GM21367 (cell line): ENCODE measurements at regions not wholly inside any gene's neighbourhood (a gene's known extent, or its start where the extent isn't known, plus 50 kb on each side); places are given as distances from the start of the nearest gene placed in this dataset.
"Not testable (repeated sequence)": the region's sequence is repeated elsewhere in the genome, so short reads cannot be mapped to it uniquely, and the experiment has no call there.

ENCODE experiments used
- ATAC-seq: cut with Tn5 transposase; IDR thresholded peaks from one replicate; pipeline ENCODE4 v1.9.1; 2021; ENCODE audit not compliant: unreplicated experiment

- no peak for ATAC-seq
These were observed 450.3 kb upstream of the BTBD3 start for GRCh38 chr20:11467436-11467835.

GRCh38 chr20:11468880-11469279 is 448.8 kb upstream of the BTBD3 start:
- no peak for ATAC-seq

GRCh38 chr20:11469795-11470435 is 447.8 kb upstream of the BTBD3 start:
- ATAC-seq = no peak

GRCh38 chr20:11473983-11474382 is 443.7 kb upstream of the BTBD3 start:
- ATAC-seq = no peak

- ATAC-seq = no peak
These were observed 434.0 kb upstream of the BTBD3 start for GRCh38 chr20:11483697-11484096.

DNA sequence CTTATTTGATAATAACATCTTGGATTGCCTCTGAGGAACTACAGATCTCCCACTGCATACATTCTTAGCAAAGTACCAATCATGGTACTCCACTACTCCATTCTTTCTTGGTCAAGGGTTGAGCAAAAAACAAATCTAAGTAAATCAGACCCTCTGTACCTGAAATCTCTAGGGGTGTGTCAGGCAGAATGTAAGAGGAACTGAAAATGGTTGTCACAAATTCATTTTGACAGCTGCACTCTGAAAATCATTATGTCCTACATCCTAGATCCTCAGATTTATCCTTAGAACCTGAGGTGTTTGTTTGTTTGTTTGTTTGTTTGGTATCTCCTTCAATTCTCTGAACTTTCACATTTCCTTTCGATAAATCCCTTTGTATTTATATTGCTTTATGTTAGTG is 433.2 kb upstream of the BTBD3 start:
- ATAC-seq = no peak

DNA sequence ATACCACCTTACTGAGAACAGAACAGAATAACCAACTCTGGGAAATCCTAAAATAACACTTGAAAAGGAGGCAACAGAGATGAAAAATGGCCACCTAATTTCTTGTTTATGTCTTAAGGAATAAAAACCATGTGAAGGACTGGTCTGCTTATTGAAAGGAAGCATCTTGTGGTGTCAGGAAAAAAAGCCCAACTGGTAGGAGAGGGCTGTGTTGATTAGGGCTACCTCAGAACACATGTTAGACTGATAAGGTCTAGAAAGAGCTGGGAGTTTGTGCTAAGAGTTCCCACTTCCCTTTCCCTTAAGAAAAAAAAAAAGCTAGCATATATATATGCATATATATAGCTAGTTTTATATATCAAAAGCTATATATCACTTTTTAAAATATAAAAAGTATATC is 425.3 kb upstream of the BTBD3 start:
- no peak for ATAC-seq

- no peak for ATAC-seq
These were observed 424.8 kb upstream of the BTBD3 start for GRCh38 chr20:11492846-11493245.

DNA sequence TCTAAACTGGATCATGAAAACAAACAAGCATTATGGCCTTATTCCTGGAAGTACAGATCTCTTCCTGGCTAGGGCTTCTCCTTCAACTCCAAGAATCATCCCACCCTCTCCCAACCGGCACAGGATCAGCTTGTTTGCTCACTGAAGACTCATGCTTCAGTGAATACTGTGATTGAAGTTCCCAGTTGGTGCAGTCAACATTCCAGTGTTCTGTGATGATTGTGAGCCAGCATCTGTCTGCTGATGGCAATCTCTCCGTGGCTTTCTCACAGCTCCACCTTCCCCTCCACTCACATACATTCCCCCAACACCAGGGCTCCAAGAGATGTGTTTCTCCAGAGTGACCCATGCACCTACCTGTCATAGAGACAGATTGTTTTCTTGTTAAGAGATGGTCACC is 421.3 kb upstream of the BTBD3 start:
- no peak for ATAC-seq

DNA sequence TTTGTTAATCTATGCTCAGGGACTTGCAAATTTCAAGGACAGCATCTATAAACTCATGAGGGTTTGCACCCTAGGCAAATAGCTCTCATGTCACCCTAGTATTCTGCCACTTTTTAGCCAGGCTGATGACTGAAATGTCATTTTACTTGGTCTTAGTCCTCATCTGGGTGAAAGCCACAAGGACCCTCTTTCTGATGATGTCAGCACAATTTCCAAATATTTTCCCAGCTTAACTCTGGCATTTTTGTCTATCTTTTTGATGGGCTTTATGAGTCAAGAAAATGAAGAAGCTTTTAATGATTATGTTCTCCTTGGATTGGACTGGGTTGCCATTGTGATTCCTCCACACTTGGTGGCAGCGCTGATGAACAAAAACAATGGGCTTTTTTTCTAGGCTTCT is 420.1 kb upstream of the BTBD3 start:
- no peak for ATAC-seq

DNA sequence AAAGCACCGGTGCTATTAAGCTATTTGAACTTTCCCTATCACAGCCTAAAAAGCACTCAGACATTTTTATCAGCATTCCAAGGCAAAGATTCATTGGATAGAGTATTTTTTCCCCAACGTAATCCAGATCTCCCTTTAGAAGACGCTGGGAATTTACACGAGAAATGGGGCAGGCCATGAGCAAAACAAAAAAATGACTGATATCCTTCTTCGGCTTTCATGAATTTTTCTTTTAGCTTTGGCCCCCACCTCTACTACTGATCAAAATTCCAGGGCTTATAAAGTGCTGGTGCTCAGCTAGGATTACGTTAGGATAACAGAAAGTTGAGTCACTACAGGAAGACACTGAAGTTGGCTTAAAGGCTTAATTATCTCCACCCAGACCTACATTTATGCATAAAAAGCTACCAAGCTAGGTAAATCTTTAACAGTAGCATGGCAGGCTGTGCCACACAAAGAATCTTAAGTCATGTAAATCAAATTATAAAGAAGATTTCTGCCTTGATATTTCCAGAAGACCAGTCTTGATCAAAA is 418.5 kb upstream of the BTBD3 start:
- no peak for ATAC-seq

DNA sequence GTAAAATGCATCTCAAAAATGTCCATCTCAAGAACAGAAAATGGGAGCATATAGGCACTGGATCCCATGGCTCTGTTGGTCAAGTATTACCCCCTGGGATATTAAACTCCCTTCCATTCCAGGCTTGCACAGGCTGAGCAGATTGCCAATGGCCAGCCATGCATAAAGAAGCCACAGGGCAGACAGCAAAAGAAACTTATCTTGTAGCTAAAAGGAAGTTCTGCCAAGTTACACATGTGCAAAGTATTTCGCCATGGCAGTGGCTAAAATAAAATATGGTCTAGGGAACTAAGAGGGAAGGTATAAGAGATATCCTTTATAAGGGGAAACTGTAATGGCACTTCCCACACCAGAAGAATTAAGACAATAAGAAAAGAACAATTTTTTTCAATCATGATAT is 415.6 kb upstream of the BTBD3 start:
- no peak for ATAC-seq

DNA sequence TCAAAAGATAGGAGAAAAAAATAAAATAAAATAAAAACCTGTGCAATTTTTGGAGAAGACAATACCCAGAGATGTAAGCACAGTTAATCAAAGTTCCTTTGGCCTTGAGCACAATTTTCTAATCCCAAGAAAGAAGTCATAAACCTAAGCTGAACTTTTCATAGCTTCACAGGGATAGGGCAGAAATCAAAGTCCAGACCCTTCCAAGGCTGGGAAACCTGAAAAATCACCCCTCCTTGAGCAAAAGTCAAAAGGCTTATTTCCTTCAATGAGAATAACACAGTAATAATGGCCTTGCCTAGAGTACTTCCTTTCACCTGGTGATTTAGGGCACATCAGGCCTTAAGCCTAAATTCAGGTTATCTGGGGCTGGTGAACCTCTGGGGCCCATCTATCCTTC is 415.0 kb upstream of the BTBD3 start:
- no peak for ATAC-seq

- no peak for ATAC-seq
These were observed 407.9 kb upstream of the BTBD3 start for GRCh38 chr20:11509776-11510175.

DNA sequence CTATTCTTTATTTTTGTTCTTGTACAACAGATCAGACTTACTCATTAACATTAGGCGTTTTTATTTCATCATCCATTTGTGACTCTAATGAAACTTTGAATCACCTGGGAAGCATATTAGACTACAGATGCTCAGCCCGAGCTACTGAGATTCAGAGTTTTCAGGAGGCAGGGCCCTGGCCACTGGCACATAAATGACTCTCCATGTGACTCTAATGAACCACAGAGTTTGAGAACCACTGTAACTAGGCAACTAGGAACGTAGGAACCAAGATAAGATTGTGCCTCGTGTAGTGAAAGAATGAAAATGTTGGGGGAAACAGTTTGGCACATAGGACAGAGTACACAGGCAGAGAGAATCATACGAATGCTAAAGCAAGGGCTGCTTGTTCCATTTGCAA is 405.9 kb upstream of the BTBD3 start:
- no peak for ATAC-seq

DNA sequence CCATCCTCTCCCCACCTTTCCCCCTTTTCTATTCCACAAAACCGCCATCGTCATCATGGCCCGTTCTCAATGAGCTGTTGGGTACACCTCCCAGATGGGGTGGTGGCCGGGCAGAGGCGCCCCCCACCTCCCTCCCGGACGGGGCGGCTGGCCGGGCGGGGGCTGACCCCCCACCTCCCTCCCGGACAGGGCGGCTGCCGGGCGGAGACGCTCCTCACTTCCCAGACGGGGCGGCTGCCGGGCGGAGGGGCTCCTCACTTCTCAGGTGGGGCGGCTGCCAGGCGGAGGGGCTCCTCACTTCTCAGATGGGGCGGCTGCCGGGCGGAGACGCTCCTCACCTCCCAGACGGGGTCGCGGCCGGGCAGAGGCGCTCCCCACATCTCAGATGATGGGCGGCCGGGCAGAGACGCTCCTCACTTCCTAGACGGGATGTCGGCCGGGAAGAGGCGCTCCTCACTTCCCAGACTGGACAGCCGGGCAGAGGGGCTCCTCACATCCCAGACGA is 404.4 kb upstream of the BTBD3 start:
- ATAC-seq = not testable (repeated sequence)

- ATAC-seq = no peak
These were observed 401.2 kb upstream of the BTBD3 start for GRCh38 chr20:11516448-11516847.

DNA sequence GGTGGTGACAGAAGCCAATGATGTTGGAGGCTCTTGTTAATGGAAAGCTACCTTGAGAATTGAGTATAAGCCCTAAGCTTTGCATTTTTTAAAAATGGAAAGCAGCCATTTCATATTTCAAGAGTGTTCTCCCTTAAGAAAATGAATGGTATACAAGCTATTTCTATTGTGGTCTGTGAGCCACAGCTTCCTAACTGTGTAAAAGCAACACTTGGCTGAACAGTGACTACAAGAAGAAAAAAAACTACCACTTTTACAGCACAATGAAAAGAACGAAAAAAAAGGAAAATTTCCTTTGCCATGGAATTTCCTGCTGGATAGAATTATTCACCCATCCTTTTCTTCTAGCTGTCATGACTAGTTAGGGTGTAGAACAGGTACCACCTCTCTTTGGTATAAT is 397.1 kb upstream of the BTBD3 start:
- ATAC-seq = no peak

GRCh38 chr20:11521476-11522365 is 396.0 kb upstream of the BTBD3 start:
- ATAC-seq = no peak

DNA sequence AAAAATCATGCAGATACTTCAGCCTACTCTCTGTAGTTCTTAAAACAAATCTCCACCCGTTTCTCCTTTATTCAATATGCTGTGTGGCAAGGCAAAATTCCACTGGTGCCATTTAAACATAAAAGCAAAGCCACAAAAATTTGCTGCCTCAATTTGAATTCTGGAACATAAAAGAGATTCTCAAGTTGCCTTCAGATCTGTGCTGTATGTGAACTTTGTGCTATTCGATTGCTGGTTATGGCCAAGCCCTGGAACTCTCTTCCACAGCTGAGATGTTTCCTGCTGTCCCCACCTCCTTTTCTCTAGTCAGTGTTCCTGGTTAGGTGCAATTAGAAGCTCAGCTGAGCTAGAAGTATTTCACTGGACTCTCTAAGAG is 395.3 kb upstream of the BTBD3 start:
- ATAC-seq = no peak

DNA sequence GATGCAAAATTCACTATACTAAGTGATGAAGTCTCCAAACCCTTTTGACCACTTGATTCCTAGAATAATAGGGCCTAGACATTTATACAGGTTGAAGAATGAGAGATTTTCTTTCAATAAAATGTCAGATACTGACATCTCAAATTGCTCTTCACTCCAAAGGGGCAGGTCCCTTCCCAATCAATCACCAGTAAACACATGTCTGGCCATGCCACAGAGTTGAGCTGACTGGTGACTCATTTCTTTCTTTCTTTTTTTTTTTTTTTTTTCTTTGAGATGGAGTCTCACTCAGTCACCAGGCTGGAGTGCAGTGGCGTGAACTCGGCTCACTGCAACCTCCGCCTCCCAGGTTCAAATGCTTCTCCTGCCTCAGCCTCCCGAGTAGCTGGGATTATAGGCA is 388.6 kb upstream of the BTBD3 start:
- no peak for ATAC-seq

GRCh38 chr20:11537032-11537431 is 380.7 kb upstream of the BTBD3 start:
- no peak for ATAC-seq
